ENCODE measurements at regions not wholly inside any gene's neighbourhood (a gene's known extent, or its start where the extent isn't known, plus 50 kb on each side); places are given as distances from the start of the nearest gene placed in this dataset.
"Not testable (repeated sequence)": the region's sequence is repeated elsewhere in the genome, so short reads cannot be mapped to it uniquely, and the experiment has no call there.

DNA sequence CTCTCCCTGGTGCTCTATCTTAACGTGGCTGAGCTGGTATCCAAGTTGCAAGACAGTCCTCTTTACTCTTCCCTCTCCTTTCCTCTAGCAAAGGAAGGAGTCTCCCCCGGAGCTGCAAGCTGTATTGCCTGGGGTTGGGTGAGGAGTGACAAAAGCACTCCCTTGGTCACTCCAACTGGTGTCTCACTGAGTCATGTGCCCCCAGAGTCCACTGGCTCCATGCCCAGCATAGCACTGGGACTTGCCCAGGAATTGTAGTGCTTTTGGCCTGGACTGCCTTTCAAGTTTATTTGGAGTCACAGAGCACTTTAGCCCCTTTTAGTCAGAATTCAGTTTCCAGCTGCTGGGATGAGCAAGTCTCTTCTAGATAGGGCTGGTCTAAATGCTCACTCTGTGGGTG is 82.6 kb upstream of the FST start:
- no peaks in the 10 kb centered on the region for H3K36me3 Mint-ChIP-seq
- CTCF ChIA-PET, result no interaction called here
- no peaks in the 10 kb centered on the region for H3K9me3 Mint-ChIP-seq
- peaks cover 13% of the 10 kb centered on the region for H3K27me3 Mint-ChIP-seq
- H3K27ac Mint-ChIP-seq, result no peak overlapping the region
- no peak overlapping the region for H3K4me3 Mint-ChIP-seq
- H3K4me1 Mint-ChIP-seq, result no peaks in the 10 kb centered on the region
- no peak for DNase-seq

DNA sequence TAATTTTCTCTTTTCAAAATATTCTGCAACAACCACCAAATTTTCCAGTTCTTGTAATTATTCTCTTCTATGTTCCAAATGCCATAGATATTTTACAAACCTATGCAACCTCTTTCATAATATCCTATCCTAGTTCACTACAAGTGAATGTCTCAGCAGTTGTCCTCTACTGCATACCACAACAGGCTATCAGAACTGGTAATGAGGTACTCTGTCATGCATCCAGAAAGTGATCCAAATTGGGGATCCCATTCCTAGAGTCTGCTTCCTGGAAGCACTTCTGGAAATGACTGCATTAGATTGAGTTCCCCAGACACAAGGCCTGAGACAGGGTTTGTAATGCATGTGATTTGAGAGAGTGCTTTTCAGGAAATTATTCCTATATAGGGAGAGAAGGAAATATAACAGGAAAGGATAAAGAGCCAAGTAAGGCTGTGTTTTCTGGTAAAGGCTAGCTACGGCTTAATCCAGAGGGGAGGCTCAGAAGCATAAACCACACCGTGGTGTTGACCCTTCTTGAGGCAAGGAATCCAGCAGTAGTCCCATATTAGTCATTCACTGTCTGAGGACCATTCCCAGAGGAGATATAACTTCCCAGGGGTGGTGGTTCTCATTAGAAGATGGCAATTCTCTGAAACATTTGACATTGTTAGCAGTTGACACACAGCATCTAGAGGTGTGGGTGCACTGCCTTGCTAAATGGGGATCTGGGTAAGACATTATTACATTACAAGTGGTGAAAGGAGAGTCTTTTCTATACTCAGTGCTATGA is 80.3 kb upstream of the FST start:
- DNase-seq, result no peak
- CTCF ChIA-PET, result no interaction called here
- Mint-ChIP-seq H3K4me3 (no peak overlapping the region), H3K36me3 (no peaks in the 10 kb centered on the region), H3K27me3 (peaks cover 13% of the 10 kb centered on the region), H3K9me3 (no peaks in the 10 kb centered on the region), H3K4me1 (no peaks in the 10 kb centered on the region), H3K27ac (no peak overlapping the region)

DNA sequence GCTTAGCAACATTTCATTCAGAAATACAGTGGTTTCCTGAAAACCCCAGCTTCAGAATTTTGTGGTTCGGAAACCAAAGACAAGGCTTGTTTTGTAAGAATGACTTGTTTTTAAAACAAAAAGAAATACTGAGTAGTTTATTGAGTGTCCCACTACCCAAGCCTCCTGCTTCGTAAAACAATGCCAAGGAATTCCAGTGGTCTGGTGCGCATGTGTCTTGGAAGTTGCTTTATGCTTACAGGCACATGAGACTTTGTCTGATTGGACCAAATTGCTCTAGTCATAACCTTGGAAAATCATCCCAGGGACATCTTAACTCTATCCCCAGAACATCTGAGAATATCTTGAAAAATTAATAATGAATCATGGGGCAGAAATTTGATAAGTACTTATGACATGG is 77.1 kb upstream of the FST start:
- Mint-ChIP-seq H3K27ac (no peak overlapping the region), H3K27me3 (peaks cover 4% of the 10 kb centered on the region), H3K9me3 (no peaks in the 10 kb centered on the region), H3K4me1 (no peaks in the 10 kb centered on the region), H3K4me3 (no peak overlapping the region), H3K36me3 (no peaks in the 10 kb centered on the region)
- CTCF ChIA-PET, result no interaction called here
- no peak for DNase-seq

DNA sequence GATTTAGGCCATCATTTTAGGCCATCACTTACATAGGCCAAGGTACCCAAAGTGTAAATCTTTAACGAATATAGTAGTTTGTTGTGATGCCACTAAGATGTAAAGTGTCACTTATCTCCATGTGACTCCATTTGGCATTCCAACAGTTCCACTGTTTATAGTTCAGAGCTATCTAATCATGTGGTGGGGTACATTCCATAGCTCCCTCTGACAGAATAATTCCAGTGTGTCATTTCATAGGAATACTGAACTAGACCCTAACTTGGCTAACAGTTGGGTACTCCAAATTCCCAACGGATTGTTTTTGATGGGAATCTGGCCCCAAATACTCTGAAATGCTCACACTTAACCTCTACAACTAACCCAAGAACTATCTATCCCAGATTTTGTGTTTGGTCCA is 76.7 kb upstream of the FST start:
- Mint-ChIP-seq H3K9me3 (no peaks in the 10 kb centered on the region), H3K4me3 (no peak overlapping the region), H3K36me3 (no peaks in the 10 kb centered on the region), H3K27me3 (peaks cover 4% of the 10 kb centered on the region), H3K4me1 (no peaks in the 10 kb centered on the region), H3K27ac (no peak overlapping the region)
- no peak for DNase-seq
- CTCF ChIA-PET, result no interaction called here

DNA sequence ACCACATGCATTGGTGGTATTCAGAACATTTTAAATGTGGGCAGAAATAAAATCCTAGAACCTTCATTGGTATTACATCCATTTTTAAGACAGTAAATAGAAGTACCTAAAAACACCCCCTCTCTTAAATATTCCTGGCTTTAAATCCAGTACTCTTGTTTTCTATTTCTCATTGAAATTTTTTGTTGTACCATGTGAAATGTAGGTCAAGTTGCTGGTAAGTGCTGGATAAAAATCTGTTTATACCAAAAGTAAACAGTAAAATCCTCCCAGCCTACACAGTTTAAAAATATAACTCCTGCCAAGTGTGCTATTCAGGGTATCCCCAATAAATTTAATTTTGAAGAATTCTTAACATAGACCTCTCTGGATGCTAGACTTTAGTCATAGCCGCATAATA is 75.0 kb upstream of the FST start:
- no peaks in the 10 kb centered on the region for H3K9me3 Mint-ChIP-seq
- CTCF ChIA-PET, result no interaction called here
- DNase-seq, result no peak
- H3K36me3 Mint-ChIP-seq, result no peaks in the 10 kb centered on the region
- H3K27me3 Mint-ChIP-seq, result peaks cover 4% of the 10 kb centered on the region
- H3K4me3 Mint-ChIP-seq, result no peak overlapping the region
- no peak overlapping the region for H3K27ac Mint-ChIP-seq
- H3K4me1 Mint-ChIP-seq, result no peaks in the 10 kb centered on the region

DNA sequence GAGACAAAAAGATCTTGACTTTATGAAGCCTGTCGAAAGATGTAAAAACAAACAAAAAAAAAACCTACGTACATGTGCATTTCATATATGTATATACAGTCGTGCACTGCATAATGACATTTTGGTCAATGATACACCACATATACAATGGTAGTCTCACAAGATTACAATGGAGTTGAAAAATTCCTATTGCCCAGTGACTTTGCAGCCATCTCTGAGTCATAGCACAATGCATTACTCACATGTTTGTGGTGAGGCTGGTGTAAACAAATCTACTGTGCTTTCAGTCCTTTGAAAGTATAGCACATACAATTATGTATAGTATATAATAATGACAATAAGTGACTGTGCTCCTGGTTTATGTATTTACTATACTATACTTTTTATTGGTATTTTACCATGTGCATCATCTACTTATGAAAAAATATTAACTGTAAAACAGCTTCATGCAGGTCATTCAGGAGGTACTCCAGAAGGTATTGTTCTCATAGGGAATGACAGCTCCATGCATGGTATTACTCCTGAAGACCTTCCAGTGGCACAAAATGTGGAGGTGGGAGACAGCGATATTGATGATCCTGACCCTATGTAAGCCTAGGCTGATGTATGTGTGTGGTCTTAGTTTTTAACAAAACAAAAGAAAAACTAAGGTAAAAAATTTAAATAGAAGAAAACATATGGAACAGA is 73.7 kb upstream of the FST start:
- Mint-ChIP-seq H3K4me1 (peaks cover 10% of the 10 kb centered on the region), H3K27me3 (peaks cover 4% of the 10 kb centered on the region), H3K9me3 (no peaks in the 10 kb centered on the region), H3K27ac (no peak overlapping the region), H3K4me3 (no peak overlapping the region), H3K36me3 (no peaks in the 10 kb centered on the region)
- no peak for DNase-seq
- CTCF ChIA-PET, result no interaction called here

DNA sequence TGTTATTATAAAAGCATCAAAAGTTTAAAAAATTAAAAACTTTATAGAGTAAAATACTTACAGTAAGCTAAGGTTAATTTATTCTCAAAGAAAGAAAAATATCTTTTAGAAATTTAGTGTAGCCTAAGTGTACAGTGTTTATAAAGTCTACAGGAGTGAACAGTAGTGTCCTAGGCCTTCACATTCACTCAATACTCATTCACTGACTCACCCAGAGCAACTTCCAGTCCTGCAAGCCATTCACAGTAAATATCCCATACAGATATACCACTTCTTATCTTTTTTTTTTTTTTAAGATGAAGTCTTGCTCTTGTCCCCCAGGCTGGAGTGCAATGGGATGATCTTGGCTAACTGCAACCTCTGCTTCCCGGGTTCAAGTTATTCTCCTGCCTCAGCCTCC is 73.1 kb upstream of the FST start:
- H3K4me1 Mint-ChIP-seq, result peaks cover 13% of the 10 kb centered on the region
- H3K4me3 Mint-ChIP-seq, result no peak overlapping the region
- H3K36me3 Mint-ChIP-seq, result no peaks in the 10 kb centered on the region
- no peak for DNase-seq
- H3K27ac Mint-ChIP-seq, result no peak overlapping the region
- CTCF ChIA-PET, result no interaction called here
- H3K9me3 Mint-ChIP-seq, result no peaks in the 10 kb centered on the region
- H3K27me3 Mint-ChIP-seq, result no peaks in the 10 kb centered on the region

DNA sequence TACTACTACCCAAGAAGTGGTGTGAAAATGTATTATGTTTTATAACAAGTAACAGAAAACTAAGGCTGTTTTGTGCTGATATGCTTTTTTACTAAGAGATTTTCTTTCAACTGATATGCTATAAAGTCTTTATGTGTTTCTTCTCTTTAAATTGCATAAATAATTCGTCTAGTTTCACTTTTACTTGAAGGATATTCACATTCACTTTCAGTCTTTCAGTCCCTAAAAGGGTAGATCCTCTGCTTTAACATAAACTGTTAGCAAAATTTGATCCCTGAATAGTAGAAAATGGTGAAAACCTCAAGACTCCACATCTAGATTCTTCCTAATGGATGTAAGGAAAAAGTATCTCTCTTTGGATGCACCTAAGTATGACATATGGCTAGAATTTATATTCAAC is 69.0 kb upstream of the FST start:
- Mint-ChIP-seq H3K4me3 (no peak overlapping the region), H3K9me3 (no peaks in the 10 kb centered on the region)

DNA sequence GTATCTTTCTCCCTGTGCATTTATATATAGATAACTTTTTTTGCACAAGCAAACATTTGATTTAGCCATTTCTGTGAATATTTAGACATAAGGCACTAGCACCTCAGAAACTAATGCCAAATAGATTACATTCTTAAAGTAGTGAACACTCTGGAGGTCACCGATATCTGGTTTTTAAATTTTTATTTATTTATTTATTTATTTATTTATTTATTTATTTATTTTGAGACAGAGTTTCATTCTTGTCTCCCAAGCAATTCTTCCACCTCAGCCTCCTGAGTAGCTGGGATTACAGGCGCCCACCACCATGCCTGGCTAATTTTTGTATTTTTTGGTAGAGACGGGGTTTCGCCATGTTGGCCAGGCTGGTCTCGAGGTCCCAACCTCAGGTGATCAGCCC is 67.9 kb upstream of the FST start:
- H3K4me1 Mint-ChIP-seq, result peaks cover 13% of the 10 kb centered on the region
- H3K27ac Mint-ChIP-seq, H3K9me3 Mint-ChIP-seq, DNase-seq, H3K36me3 Mint-ChIP-seq, H3K27me3 Mint-ChIP-seq, H3K4me3 Mint-ChIP-seq, CTCF ChIA-PET: not testable (repeated sequence)

More for the DNA sequence above, 69.0 kb upstream of the FST start:
- CTCF ChIA-PET, result no interaction called here
- Mint-ChIP-seq H3K27me3 (peaks cover 3% of the 10 kb centered on the region), H3K4me1 (peaks cover 13% of the 10 kb centered on the region), H3K27ac (no peak overlapping the region), H3K36me3 (no peaks in the 10 kb centered on the region)
- no peak for DNase-seq

DNA sequence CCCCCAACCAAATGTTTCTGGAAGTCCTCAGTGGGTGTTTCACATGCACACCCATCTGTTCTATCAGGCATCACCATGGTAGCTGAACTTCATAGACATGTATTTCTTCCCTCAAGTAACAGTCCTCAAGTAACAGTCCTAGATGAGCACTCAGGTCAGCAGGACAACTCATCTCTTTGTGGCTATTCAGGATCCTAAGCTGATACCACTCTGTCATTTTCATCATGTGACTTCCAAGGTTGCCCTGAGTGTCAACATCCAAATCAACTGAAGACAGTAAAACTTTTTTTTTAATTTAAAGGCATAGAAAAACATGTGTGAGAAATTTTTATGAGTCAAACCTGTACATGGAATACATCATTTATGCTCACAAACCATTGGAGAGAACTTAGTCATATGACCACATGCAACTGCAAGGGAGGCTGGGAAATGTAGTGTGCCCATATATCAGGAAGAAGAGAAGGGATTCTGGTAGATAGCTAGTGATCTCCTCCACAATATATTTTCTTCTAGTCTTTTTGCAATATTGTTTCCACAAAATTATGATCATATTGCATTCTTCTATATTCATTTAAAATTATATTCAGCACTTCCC is 64.2 kb upstream of the FST start:
- no peak overlapping the region for H3K4me3 Mint-ChIP-seq
- H3K27ac Mint-ChIP-seq, result no peak overlapping the region
- CTCF ChIA-PET, result no interaction called here
- H3K36me3 Mint-ChIP-seq, result no peaks in the 10 kb centered on the region
- H3K27me3 Mint-ChIP-seq, result peaks cover 3% of the 10 kb centered on the region
- H3K4me1 Mint-ChIP-seq, result peaks cover 6% of the 10 kb centered on the region
- H3K9me3 Mint-ChIP-seq, result no peaks in the 10 kb centered on the region
- no peak for DNase-seq

DNA sequence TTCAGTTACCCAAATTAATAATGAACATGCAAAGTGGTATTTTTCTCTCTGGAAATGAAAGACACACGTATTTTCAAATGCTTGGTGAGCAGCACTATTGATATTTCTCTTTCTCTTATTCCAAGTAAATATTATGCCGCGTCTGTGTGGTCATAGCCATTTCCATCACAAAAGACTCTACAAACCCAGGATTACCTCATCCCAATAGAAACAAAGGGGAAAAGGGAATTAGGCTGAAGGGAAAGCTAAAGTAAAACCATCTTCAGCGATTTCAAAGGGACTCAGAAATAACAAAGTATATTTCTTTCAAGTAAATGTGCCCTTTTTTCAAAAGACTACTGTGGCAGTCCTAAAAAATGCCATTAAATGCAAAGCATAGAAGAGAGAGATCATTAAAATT is 62.0 kb upstream of the FST start:
- H3K4me3 Mint-ChIP-seq, result no peak overlapping the region
- no peaks in the 10 kb centered on the region for H3K36me3 Mint-ChIP-seq
- DNase-seq, result no peak
- H3K27ac Mint-ChIP-seq, result no peak overlapping the region
- CTCF ChIA-PET, result no interaction called here
- no peaks in the 10 kb centered on the region for H3K4me1 Mint-ChIP-seq
- H3K27me3 Mint-ChIP-seq, result peaks cover 3% of the 10 kb centered on the region
- no peaks in the 10 kb centered on the region for H3K9me3 Mint-ChIP-seq

DNA sequence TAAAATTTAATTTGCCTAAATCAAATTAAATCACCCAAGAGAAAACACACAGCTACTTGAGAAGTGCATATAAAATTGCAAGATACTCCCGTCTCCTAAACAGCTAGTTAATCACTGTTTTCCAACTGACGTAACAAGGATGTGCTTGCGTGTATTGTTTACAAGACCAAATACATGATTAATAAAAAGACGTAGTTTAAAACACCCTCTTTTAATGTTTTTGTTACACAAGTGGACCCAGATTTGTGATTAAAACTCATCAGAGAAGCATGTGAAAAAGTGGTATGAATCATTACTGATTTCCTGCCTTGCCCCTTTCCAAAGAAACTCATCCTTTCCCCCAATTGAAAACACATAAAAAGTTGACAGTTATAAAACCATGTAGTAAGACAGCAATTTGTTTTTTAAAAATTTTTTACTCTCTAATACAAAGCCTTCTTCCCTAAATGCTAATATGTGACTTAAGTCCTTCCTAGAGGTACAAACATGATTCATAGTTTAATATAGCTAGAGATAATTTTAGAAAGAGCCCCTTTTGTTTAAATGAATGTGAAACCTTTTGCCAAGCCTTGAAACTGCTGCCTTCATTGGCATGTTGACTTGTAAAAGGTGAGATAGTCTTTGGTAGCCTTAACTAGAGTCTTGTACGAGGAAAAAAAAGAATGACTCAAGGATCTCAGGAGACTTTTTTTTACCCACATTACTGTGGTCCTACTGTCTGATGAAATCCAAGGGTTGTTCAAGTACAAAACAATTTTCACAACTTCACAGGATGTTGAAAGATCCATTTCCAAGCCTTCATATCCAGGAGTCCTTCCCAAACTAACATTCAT is 61.4 kb upstream of the FST start:
- H3K4me3 Mint-ChIP-seq, result no peak overlapping the region
- no peak overlapping the region for H3K27ac Mint-ChIP-seq
- H3K4me1 Mint-ChIP-seq, result no peaks in the 10 kb centered on the region
- peaks cover under 1% of the 10 kb centered on the region for H3K27me3 Mint-ChIP-seq
- H3K9me3 Mint-ChIP-seq, result no peaks in the 10 kb centered on the region
- DNase-seq, result no peak
- CTCF ChIA-PET, result no interaction called here
- H3K36me3 Mint-ChIP-seq, result no peaks in the 10 kb centered on the region

DNA sequence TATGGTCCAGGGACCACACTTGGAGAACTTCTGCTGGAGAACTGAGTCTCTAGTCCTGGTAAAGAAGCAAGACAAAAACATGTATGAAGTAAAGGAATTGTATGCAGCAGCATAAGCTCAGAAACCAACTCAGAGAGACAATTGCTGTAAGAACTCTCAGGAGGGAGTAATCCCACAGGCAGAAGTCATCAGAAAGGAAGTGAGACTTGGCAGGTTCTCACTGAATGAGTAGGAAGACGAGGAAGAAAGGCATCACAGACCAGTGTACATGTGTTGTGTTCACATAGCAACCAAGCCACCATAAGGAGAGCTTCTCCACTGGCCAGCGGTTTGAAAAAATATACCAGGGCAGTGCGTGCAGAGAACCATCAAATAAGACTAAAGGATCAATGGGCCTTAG is 57.9 kb upstream of the FST start:
- Mint-ChIP-seq H3K27ac (no peak overlapping the region), H3K27me3 (no peaks in the 10 kb centered on the region), H3K4me3 (no peak overlapping the region), H3K9me3 (no peaks in the 10 kb centered on the region), H3K36me3 (no peaks in the 10 kb centered on the region), H3K4me1 (no peaks in the 10 kb centered on the region)
- no peak for DNase-seq
- CTCF ChIA-PET, result interaction anchor here (0.9 kb wide), 1 partner anchor 807 kb away, joined by 3 read pairs; no protein-coding TSS in a partner anchor

DNA sequence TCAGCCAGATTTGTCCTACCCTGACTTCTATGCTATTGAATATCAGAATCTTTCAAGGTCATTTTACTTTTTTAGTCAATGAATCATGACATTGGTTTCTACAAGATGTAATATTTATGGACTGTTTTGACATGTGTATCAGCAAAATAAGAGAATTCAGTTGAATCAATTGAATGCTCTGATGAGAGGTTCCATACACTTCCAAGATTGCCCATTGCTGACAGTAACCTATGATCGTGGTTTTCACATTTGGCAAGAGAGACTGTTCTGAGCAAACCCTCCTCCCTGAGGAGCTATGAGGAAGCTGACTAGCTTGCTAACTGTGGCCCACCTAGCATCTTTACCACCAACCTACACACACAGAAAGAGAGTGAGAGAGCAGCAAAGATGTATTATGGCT is 56.7 kb upstream of the FST start:
- Mint-ChIP-seq H3K27me3 (no peaks in the 10 kb centered on the region), H3K9me3 (no peaks in the 10 kb centered on the region), H3K27ac (no peak overlapping the region), H3K4me1 (no peaks in the 10 kb centered on the region), H3K36me3 (no peaks in the 10 kb centered on the region), H3K4me3 (no peak overlapping the region)
- no peak for DNase-seq
- CTCF ChIA-PET, result no interaction called here

Measured in activated naive CD4-positive, alpha-beta T cell treated with anti-CD3 and anti-CD28 coated beads, Interleukin-2, amount 10 ng/mL, durations not matched to agents 7 days and 5 days (primary cell).